Mucosa of rectum (tissue), 2 donors: ENCODE measurements at regions not wholly inside any gene's neighbourhood (a gene's known extent, or its start where the extent isn't known, plus 50 kb on each side); places are given as distances from the start of the nearest gene placed in this dataset.
"Not testable (repeated sequence)": the region's sequence is repeated elsewhere in the genome, so short reads cannot be mapped to it uniquely, and the experiment has no call there.

Experiments used
- H3K27ac ChIP-seq, 2 donors: one replicate each; pipeline ENCODE4 v1.7.0; 2013; ENCODE audit warnings: inconsistent platforms in 2 of 2, low read depth in 2 of 2, low read length in 2 of 2
- H3K27me3 ChIP-seq, 2 donors: one replicate each; pipeline ENCODE4 v1.7.0; 2013; ENCODE audit warnings: low read length in 2 of 2; ENCODE audit not compliant: control insufficient read depth in 2 of 2, insufficient read depth in 2 of 2
- H3K36me3 ChIP-seq, 2 donors: one replicate each; pipeline ENCODE4 v1.7.0; 2013; ENCODE audit warnings: low read length in 2 of 2; ENCODE audit not compliant: control insufficient read depth in 2 of 2, insufficient read depth in 2 of 2
- H3K4me1 ChIP-seq, 2 donors: one replicate each; pipeline ENCODE4 v1.7.0; 2013; ENCODE audit warnings: low read length in 2 of 2, mild to moderate bottlenecking in 1 of 2; ENCODE audit not compliant: control insufficient read depth in 2 of 2, insufficient read depth in 2 of 2
- H3K4me3 ChIP-seq, 2 donors: one replicate each; pipeline ENCODE4 v1.7.0; 2013; ENCODE audit warnings: low read length in 2 of 2
- H3K9ac ChIP-seq, 2 donors: one replicate each; pipeline ENCODE4 v1.7.0; 2013; ENCODE audit warnings: low read length in 2 of 2, low read depth in 1 of 2, mild to moderate bottlenecking in 1 of 2
- H3K9me3 ChIP-seq, 2 donors: one replicate each; pipeline ENCODE4 v1.7.0; 2013; ENCODE audit warnings: low read length in 2 of 2; ENCODE audit not compliant: control insufficient read depth in 2 of 2
- donor health status: healthy.
- donor health status: Normal muscosa, but diverticular disease.

DNA sequence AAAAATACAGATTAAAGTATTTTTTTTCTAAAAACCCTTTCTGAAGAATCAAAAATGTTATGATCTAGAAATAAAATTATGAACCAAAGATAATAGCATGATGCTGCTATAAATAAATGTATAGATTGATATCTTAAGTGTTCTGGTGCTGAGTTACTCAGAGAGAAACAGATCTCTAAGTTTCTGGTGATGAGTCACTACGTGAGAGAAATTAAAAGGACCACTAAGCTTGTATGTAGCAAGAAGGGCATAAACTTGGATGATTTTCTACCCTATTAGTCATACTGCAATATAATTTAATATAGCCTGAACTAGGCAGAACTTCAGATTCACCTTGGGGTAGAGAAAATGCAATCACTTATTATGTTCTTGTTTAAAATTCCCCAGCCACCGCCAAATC is 514.8 kb downstream of the AMY1C start:
- Histone ChIP-seq H3K9me3 (no peaks in the 10 kb centered on the region), H3K36me3 (no peaks in the 10 kb centered on the region), H3K27me3 (no peaks in the 10 kb centered on the region), H3K4me3 (no peak overlapping the region), H3K9ac (no peak overlapping the region), H3K4me1 (no peaks in the 10 kb centered on the region), H3K27ac (no peak overlapping the region)

DNA sequence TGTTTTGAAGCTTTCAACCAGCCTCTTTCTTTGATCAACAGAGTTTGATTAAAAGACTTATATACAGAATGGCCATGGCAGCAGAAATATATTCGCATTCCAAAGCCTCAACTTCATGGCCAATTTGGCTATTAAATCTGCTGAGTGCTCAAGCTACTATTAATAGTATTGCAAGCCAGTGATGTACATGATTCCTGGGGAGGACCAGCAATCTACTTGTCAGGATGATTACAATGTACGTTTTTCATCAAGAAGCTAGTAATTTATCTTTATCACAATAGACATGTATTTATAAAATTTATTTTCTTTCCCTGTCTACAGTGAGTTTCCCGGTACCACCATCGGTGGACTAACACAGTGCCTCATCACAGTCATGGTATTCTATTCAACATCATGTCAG is 515.5 kb downstream of the AMY1C start:
- H3K27ac ChIP-seq, result no peak overlapping the region
- no peaks in the 10 kb centered on the region for H3K36me3 ChIP-seq
- H3K27me3 ChIP-seq, result no peaks in the 10 kb centered on the region
- H3K9ac ChIP-seq, result no peak overlapping the region
- H3K9me3 ChIP-seq, result no peaks in the 10 kb centered on the region
- no peaks in the 10 kb centered on the region for H3K4me1 ChIP-seq
- no peak overlapping the region for H3K4me3 ChIP-seq

DNA sequence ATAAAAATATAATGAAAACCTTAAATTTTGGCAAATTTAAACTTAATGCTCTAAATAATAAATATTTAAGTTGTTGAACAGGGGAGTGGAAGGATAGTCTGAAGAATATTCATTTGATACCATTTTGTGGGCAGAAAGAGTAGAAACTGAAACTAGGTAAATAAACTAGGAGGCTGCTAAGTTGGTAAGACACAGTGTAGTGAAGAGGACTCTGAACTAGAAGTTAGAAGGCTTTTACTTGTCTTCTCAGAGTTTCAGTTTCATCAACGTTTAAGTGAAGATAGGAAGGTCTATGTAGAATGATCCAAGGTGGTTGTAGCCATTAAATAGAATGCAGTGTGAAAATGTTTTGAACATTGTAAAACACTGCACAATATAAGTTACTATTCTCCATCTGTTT is 516.9 kb downstream of the AMY1C start:
- no peak overlapping the region for H3K9ac ChIP-seq
- H3K9me3 ChIP-seq, result no peaks in the 10 kb centered on the region
- H3K4me1 ChIP-seq, result no peaks in the 10 kb centered on the region
- H3K27me3 ChIP-seq, result no peaks in the 10 kb centered on the region
- no peaks in the 10 kb centered on the region for H3K36me3 ChIP-seq
- H3K4me3 ChIP-seq, result no peak overlapping the region
- H3K27ac ChIP-seq, result no peak overlapping the region

DNA sequence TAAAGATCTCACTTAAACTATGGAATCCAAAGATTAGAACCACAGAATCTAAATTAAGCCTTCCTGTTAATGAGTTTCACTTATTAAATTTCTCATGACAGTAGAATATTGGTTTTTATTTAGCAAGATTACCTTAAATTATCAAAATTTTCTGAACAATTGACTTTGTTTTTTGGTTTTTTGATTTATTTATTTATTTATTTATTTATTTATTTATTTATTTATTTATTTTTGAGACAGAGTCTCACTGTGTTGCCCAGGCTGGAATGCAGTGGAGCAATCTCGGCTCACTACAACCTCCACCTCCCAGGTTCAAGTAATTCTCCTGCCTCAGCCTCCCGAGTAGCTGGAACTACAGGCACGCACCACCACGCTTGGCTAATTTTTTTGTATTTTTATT is 538.6 kb downstream of the AMY1C start:
- H3K36me3 ChIP-seq, H3K27me3 ChIP-seq, H3K9ac ChIP-seq: not testable (repeated sequence)

DNA sequence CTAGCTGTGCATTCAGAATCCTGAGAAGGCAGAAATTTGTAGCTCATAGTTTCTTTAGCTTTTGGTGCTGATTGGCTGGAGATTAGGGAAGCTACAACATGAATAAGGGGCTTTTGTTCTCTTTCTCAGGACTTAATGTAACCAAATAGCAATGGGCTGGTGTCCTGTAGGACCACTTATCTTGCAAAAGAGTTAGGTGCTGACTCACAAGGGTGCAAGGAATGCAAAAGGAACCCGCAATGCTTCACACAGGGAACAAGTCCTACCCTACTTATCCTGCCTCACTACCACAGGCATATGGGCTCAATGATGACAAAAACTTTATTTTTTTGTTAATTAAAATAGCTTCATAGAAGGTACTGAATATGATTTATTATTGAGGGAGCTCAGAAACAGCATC is 541.5 kb downstream of the AMY1C start:
- Histone ChIP-seq H3K27me3 (no peaks in the 10 kb centered on the region), H3K4me1 (no peaks in the 10 kb centered on the region), H3K27ac (no peak overlapping the region), H3K4me3 (no peak overlapping the region), H3K9me3 (peaks cover 3 to 6% of the 10 kb centered on the region in 2 donors), H3K9ac (no peak overlapping the region), H3K36me3 (no peaks in the 10 kb centered on the region)

More for the DNA sequence above, 538.6 kb downstream of the AMY1C start:
- H3K27ac ChIP-seq, H3K4me1 ChIP-seq, H3K4me3 ChIP-seq, H3K9me3 ChIP-seq: not testable (repeated sequence)

DNA sequence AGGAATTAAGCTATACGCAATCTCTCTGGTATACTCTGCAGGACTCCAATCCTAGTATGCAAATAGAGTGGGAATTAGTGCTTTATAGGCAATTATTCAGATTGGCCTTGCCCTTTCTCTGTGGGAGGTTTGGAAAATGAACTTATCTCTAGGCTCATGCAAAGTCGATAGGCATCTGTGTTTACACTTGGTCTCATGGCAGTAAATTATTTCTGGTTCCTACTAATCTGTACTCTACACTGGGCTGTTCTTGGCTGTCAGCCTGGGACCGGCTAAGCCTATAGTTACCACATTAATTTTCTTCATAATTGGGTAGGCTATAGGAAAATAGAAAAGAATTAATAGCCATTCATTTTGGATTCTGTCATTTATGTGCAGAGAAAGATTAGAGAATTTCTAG is 544.6 kb downstream of the AMY1C start:
- Histone ChIP-seq H3K36me3 (no peaks in the 10 kb centered on the region), H3K4me1 (no peaks in the 10 kb centered on the region), H3K27me3 (no peaks in the 10 kb centered on the region), H3K9ac (no peak overlapping the region), H3K27ac (no peak overlapping the region), H3K4me3 (no peak overlapping the region), H3K9me3 (peaks cover 0 to 3% of the 10 kb centered on the region in 2 donors)

DNA sequence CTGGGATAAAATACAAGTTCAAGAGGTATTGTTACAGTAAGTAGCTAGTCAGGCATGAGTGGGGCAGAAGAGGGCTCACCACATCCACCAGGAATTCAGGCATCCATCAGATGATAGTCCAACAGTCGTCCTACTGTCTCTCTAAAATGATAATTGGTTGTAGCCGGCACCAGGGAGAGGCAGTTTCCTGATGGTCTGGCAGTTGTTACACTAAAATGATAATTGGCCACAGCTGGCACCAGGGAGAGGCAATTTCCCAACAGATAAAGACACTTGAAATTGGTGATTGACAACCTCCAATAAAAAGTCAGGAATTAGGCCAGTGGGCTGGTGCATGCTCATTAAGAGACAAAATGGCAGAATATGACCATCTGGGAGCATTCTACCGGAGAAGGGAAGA is 545.8 kb downstream of the AMY1C start:
- H3K9ac ChIP-seq, result no peak overlapping the region
- H3K4me3 ChIP-seq, result no peak overlapping the region
- no peaks in the 10 kb centered on the region for H3K27me3 ChIP-seq

DNA sequence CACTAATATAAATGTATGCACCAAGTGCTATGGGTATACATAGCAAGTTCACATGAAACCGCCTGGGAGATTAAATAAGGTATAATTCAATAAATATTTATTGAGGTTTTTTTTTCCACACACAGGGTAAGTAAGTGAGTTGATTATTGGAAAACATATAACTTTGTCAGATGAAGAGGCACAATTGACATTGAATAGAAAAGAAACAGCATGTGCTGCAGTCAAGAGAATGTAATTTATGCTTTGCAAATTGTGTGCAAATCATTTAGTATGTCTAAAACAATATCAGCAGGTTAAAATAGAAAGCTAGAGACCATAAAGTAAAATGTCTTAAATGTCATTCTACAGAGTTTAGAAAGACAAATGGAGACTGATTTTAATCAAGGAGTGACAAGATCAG is 560.0 kb downstream of the AMY1C start:
- H3K9ac ChIP-seq, result no peak overlapping the region

More for the DNA sequence above, 545.8 kb downstream of the AMY1C start:
- H3K36me3 ChIP-seq, result no peaks in the 10 kb centered on the region
- H3K4me1 ChIP-seq, result no peaks in the 10 kb centered on the region
- H3K9me3 ChIP-seq, result peaks cover 0 to 3% of the 10 kb centered on the region in 2 donors
- no peak overlapping the region for H3K27ac ChIP-seq

DNA sequence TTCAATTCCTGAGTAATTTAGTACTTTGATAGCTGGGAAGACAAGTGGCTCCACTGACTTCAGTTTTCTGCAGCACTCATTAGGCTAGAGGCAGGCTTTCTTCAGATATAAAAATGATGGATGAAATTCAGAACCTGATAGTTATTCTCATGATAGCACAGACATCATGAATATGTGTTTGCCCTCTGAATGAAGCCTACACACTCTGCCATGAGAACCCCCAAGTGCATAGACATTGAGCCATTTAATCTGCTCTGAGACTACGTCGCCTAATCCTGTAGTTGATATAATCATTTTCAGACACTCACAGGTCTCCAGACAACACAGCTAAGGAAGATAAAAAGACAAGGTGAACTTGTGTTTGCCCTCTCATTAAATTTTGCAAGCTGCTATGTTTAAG is 566.1 kb downstream of the AMY1C start:
- no peak overlapping the region for H3K9ac ChIP-seq
- no peaks in the 10 kb centered on the region for H3K36me3 ChIP-seq

More for the DNA sequence above, 560.0 kb downstream of the AMY1C start:
- H3K9me3 ChIP-seq, result no peaks in the 10 kb centered on the region
- no peaks in the 10 kb centered on the region for H3K4me1 ChIP-seq
- no peak overlapping the region for H3K4me3 ChIP-seq
- no peaks in the 10 kb centered on the region for H3K27me3 ChIP-seq
- H3K27ac ChIP-seq, result no peak overlapping the region
- H3K36me3 ChIP-seq, result no peaks in the 10 kb centered on the region

DNA sequence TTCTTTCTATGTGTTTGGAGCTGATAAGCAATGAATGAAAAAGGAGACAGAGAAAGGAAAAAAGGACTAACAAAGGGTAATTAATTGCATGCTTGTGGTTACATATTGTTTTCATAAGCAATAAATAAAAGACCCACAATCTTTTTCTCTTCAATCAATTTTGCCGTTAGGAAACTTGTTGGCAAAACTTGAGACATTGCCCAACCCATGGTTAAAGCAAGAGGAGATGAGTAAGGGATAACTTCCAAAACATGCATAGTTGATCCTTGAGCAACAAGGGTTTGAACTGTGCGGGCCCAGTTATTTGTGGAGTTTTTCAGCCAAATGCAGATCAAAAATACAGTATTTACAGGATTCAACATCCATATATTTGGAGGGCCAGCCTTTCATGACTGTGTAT is 572.4 kb downstream of the AMY1C start:
- no peak overlapping the region for H3K4me3 ChIP-seq
- no peaks in the 10 kb centered on the region for H3K27me3 ChIP-seq
- no peaks in the 10 kb centered on the region for H3K4me1 ChIP-seq
- no peaks in the 10 kb centered on the region for H3K9me3 ChIP-seq
- no peaks in the 10 kb centered on the region for H3K36me3 ChIP-seq
- no peak overlapping the region for H3K27ac ChIP-seq
- H3K9ac ChIP-seq, result no peak overlapping the region

More for the DNA sequence above, 566.1 kb downstream of the AMY1C start:
- H3K27me3 ChIP-seq, result no peaks in the 10 kb centered on the region
- no peaks in the 10 kb centered on the region for H3K9me3 ChIP-seq
- no peak overlapping the region for H3K27ac ChIP-seq
- no peak overlapping the region for H3K4me3 ChIP-seq
- no peaks in the 10 kb centered on the region for H3K4me1 ChIP-seq

DNA sequence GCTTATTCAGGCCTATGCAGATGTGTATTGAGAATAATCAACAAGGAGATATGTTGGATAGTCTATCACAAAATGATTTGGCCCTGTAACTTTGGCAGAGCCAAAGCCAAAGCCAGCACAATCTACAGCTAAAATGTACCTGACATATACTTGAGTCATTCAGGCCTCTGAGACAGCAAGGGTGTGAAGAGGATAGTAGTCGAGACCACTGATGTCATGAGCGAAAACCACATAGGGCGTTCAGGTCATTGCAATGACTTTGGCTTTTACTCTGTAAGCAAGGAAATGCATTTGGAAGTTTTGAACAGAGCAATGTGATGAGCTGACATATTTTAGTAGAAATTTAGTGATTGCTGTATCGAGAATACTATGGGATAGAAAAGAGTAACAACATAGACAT is 579.6 kb downstream of the AMY1C start:
- Histone ChIP-seq H3K27ac (no peak overlapping the region), H3K9ac (no peak overlapping the region), H3K36me3 (no peaks in the 10 kb centered on the region), H3K4me1 (no peaks in the 10 kb centered on the region), H3K9me3 (no peaks in the 10 kb centered on the region), H3K4me3 (no peak overlapping the region), H3K27me3 (no peaks in the 10 kb centered on the region)
